Activated CD8-positive, alpha-beta memory T cell treated with anti-CD3 and anti-CD28 coated beads, Interleukin-2, amount 50 U/mL, for 1 hour (primary cell): ENCODE measurements at regions not wholly inside any gene's neighbourhood (a gene's known extent, or its start where the extent isn't known, plus 50 kb on each side); places are given as distances from the start of the nearest gene placed in this dataset.
"Not testable (repeated sequence)": the region's sequence is repeated elsewhere in the genome, so short reads cannot be mapped to it uniquely, and the experiment has no call there.

Experiments
- DNase-seq: peaks from one replicate; pipeline ENCODE4 v3.0.0-alpha.2; 2020; ENCODE audit errors: extremely low read depth

- no peak for DNase-seq
Measured at GRCh38 chr1:10911490-10912166, 100.8 kb upstream of the TARDBP start.

GRCh38 chr1:10912441-10912840 lies 100.0 kb upstream of the TARDBP start:
- DNase-seq: no peak

GRCh38 chr1:10914056-10914455 lies 98.4 kb upstream of the TARDBP start:
- DNase-seq: no peak

GRCh38 chr1:10915594-10915993 lies 96.9 kb upstream of the TARDBP start:
- no peak for DNase-seq

- no peak for DNase-seq
Measured at GRCh38 chr1:10916311-10916710, 96.1 kb upstream of the TARDBP start.

GRCh38 chr1:10916991-10917390 lies 95.5 kb upstream of the TARDBP start:
- DNase-seq: no peak

- no peak for DNase-seq
Measured at GRCh38 chr1:10917513-10918454, 94.7 kb upstream of the TARDBP start.

- no peak for DNase-seq
Measured at GRCh38 chr1:10918531-10918930, 93.9 kb upstream of the TARDBP start.

GRCh38 chr1:10920063-10920626 lies 92.3 kb upstream of the TARDBP start:
- no peak for DNase-seq

GRCh38 chr1:10922315-10923060 lies 90.0 kb upstream of the TARDBP start:
- DNase-seq: not testable (repeated sequence)

GRCh38 chr1:10924030-10924429 lies 88.4 kb upstream of the TARDBP start:
- no peak for DNase-seq

GRCh38 chr1:10928654-10929053 lies 83.8 kb upstream of the TARDBP start:
- no peak for DNase-seq

- no peak for DNase-seq
Measured at GRCh38 chr1:10932088-10932487, 80.4 kb upstream of the TARDBP start.

GRCh38 chr1:10934150-10934818 lies 78.2 kb upstream of the TARDBP start:
- DNase-seq: no peak

GRCh38 chr1:10935246-10935645 lies 77.2 kb upstream of the TARDBP start:
- DNase-seq: no peak

GRCh38 chr1:10935724-10936123 lies 76.7 kb upstream of the TARDBP start:
- no peak for DNase-seq

GRCh38 chr1:10936998-10937901 lies 75.2 kb upstream of the TARDBP start:
- DNase-seq: no peak

GRCh38 chr1:10938741-10939417 lies 73.6 kb upstream of the TARDBP start:
- DNase-seq: no peak

- DNase-seq: no peak
Measured at GRCh38 chr1:10939654-10940450, 72.6 kb upstream of the TARDBP start.
